OCI-LY1 (cell line): ENCODE measurements at regions not wholly inside any gene's neighbourhood (a gene's known extent, or its start where the extent isn't known, plus 50 kb on each side); places are given as distances from the start of the nearest gene placed in this dataset.

ENCODE experiments used
- H2AFZ ChIP-seq: fragments of 200-600 bp; sonication (generic), shearing (Covaris generic); 2 replicates; pipeline ENCODE4 v1.6.0; 2014; ENCODE audit warnings: antibody characterized with exemption, mild to moderate bottlenecking, low read length
- H3F3A ChIP-seq: fragments of 200-600 bp; sonication (generic), shearing (Covaris generic); 2 replicates; pipeline ENCODE4 v1.6.0; 2014; ENCODE audit warnings: mild to moderate bottlenecking, antibody characterized with exemption, low read length, moderate library complexity; ENCODE audit not compliant: insufficient read depth
- H3K27ac ChIP-seq: fragments of 200-600 bp; sonication (generic); 2 replicates; pipeline ENCODE4 v1.5.1; 2014; ENCODE audit warnings: low read length, mixed run types, mild to moderate bottlenecking, low read depth; ENCODE audit not compliant: poor library complexity, severe bottlenecking
- H3K27me3 ChIP-seq: fragments of 200-600 bp; sonication (generic); 2 replicates; pipeline ENCODE4 v1.6.0; 2014; ENCODE audit warnings: antibody characterized with exemption, mild to moderate bottlenecking, low read length, moderate library complexity; ENCODE audit not compliant: insufficient read depth
- H3K36me3 ChIP-seq: fragments of 200-600 bp; sonication (generic); 2 replicates; pipeline ENCODE4 v1.6.1; 2014; ENCODE audit warnings: mild to moderate bottlenecking, antibody characterized with exemption, low read length, moderate library complexity, mixed read lengths; ENCODE audit not compliant: insufficient read depth
- H3K4me1 ChIP-seq: fragments of 200-600 bp; sonication (generic); 2 replicates; pipeline ENCODE4 v1.5.1; 2014; ENCODE audit warnings: mild to moderate bottlenecking, low read length, moderate library complexity; ENCODE audit not compliant: insufficient read depth, severe bottlenecking
- H3K4me2 ChIP-seq: fragments of 200-600 bp; sonication (generic), shearing (Covaris generic); 2 replicates; pipeline ENCODE4 v1.6.1; 2014; ENCODE audit warnings: low read length
- H3K4me3 ChIP-seq: fragments of 200-600 bp; sonication (generic); 2 replicates; pipeline ENCODE4 v1.5.1; 2014; ENCODE audit warnings: low read length, low read depth, mild to moderate bottlenecking, mixed read lengths; ENCODE audit not compliant: poor library complexity, severe bottlenecking
- H3K79me2 ChIP-seq: fragments of 200-600 bp; shearing (Covaris generic); 2 replicates; pipeline ENCODE4 v1.6.1; 2016; ENCODE audit warnings: mixed run types, low read length, mixed read lengths; ENCODE audit not compliant: insufficient read depth
- H3K9ac ChIP-seq: fragments of 200-600 bp; sonication (generic), shearing (Covaris generic); 2 replicates; pipeline ENCODE4 v1.6.1; 2014; ENCODE audit warnings: mild to moderate bottlenecking, low read length, mixed read lengths
- H3K9me2 ChIP-seq: fragments of 200-600 bp; sonication (generic), shearing (Covaris generic); 2 replicates; pipeline ENCODE4 v1.6.1; 2014; ENCODE audit warnings: low read depth, mild to moderate bottlenecking, low read length, mixed read lengths
- H3K9me3 ChIP-seq: fragments of 200-600 bp; shearing (Covaris generic); 2 replicates; pipeline ENCODE4 v1.6.1; 2014; ENCODE audit warnings: low read length, mixed read lengths
- H4K20me1 ChIP-seq: fragments of 200-600 bp; sonication (generic), shearing (Covaris generic); 2 replicates; pipeline ENCODE4 v1.6.0; 2016; ENCODE audit warnings: mild to moderate bottlenecking, low read length; ENCODE audit not compliant: insufficient read depth
- EZH2 ChIP-seq: fragments of 200-600 bp; sonication (generic), shearing (Covaris generic); IDR thresholded peaks from 2 replicates; pipeline ENCODE4 v1.8.0; 2017; ENCODE audit warnings: borderline replicate concordance, mixed run types, mild to moderate bottlenecking, antibody characterized with exemption, low read length, moderate library complexity, mixed read lengths
- TF ChIP-seq, protein P1 (sequence below): fragments of 200-600 bp; sonication (generic), shearing (Covaris generic); IDR thresholded peaks from 2 replicates; pipeline ENCODE4 v1.5.1; 2017; ENCODE audit warnings: mild to moderate bottlenecking, antibody characterized with exemption, low read length, moderate library complexity, mixed read lengths

DNA sequence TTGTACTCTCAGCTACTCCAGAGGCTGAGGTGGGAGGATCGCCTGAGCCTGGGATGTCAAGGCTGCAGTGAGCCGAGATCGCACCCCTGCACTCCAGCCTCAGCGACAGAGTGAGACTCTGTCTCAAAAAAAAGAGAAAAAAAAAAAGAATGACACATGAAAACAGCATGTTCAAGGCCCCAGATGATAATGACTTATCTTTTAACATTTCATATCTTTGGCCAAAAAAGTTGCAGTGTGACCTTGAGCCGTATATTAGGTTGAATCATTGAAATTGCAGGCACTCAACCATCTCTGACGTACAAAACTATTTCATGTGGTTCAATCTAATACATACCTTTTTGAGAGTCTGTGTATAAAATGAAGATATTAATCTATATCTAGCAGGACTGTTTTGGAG, 79.1 kb upstream of the CPEB4 start:
- Histone ChIP-seq H3K27me3 (no peaks in the 10 kb centered on the region), H3K4me1 (peaks cover 9% of the 10 kb centered on the region), H3F3A (no peaks in the 10 kb centered on the region), H3K4me2 (no peak overlapping the region), H3K9ac (no peak overlapping the region), H2AFZ (no peak overlapping the region), H3K27ac (no peak overlapping the region), H3K9me2 (no peaks in the 10 kb centered on the region), H3K36me3 (no peaks in the 10 kb centered on the region; the same call in 1 of the 2 replicates), H3K4me3 (no peak overlapping the region), H3K79me2 (no peaks in the 10 kb centered on the region), H3K9me3 (peaks cover 6% of the 10 kb centered on the region; the same call in 1 of the 2 replicates), H4K20me1 (no peaks in the 10 kb centered on the region)
- TF ChIP-seq EZH2, result no peak
- TF ChIP-seq, protein P1, sequence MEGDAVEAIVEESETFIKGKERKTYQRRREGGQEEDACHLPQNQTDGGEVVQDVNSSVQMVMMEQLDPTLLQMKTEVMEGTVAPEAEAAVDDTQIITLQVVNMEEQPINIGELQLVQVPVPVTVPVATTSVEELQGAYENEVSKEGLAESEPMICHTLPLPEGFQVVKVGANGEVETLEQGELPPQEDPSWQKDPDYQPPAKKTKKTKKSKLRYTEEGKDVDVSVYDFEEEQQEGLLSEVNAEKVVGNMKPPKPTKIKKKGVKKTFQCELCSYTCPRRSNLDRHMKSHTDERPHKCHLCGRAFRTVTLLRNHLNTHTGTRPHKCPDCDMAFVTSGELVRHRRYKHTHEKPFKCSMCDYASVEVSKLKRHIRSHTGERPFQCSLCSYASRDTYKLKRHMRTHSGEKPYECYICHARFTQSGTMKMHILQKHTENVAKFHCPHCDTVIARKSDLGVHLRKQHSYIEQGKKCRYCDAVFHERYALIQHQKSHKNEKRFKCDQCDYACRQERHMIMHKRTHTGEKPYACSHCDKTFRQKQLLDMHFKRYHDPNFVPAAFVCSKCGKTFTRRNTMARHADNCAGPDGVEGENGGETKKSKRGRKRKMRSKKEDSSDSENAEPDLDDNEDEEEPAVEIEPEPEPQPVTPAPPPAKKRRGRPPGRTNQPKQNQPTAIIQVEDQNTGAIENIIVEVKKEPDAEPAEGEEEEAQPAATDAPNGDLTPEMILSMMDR, result no peak

GRCh38 chr5:173812811-173813550, 75.2 kb upstream of the CPEB4 start:
- no peak overlapping the region for H3K9ac ChIP-seq
- H3K9me2 ChIP-seq, result no peaks in the 10 kb centered on the region
- H3K27ac ChIP-seq, result no peak overlapping the region
- H3K79me2 ChIP-seq, result no peaks in the 10 kb centered on the region
- H3K36me3 ChIP-seq, result no peaks in the 10 kb centered on the region; the same call in 1 of the 2 replicates
- no peaks in the 10 kb centered on the region for H3K9me3 ChIP-seq
- no peak overlapping the region for H3K4me2 ChIP-seq
- peaks cover 49% of the 10 kb centered on the region for H3K4me1 ChIP-seq
- TF ChIP-seq, protein P1, result no peak
- no peak for TF ChIP-seq EZH2
- H4K20me1 ChIP-seq, result no peaks in the 10 kb centered on the region
- H2AFZ ChIP-seq, result no peak overlapping the region
- H3F3A ChIP-seq, result no peaks in the 10 kb centered on the region
- H3K4me3 ChIP-seq, result no peak overlapping the region
- no peaks in the 10 kb centered on the region for H3K27me3 ChIP-seq

DNA sequence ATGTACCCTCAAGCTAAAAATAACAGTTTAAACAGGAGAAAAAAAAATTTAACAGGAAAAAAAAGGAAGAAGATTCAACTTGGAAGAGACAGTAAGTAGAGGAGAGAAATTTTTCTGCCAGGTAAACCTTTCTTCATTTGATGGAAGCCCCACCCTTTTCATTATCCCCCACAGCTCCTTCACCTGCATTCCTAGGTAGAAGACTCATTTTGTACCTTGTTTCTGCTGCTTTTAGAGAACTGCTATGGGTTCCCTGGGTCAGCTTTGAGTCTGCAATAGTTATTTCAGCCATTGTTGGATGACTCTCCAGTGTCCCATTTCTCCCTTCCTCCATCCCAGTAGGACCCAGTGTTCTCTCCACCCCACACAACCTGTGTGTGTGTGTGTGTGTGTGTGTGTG, 74.1 kb upstream of the CPEB4 start:
- Histone ChIP-seq H3K27me3 (no peaks in the 10 kb centered on the region), H3K9ac (no peak overlapping the region), H3K9me3 (peaks cover under 1% of the 10 kb centered on the region; the same call in 1 of the 2 replicates), H2AFZ (no peak overlapping the region), H3K4me1 (peaks cover 54% of the 10 kb centered on the region), H3F3A (no peaks in the 10 kb centered on the region), H4K20me1 (no peaks in the 10 kb centered on the region), H3K4me2 (no peak overlapping the region), H3K79me2 (no peaks in the 10 kb centered on the region), H3K9me2 (no peaks in the 10 kb centered on the region), H3K4me3 (no peak overlapping the region), H3K36me3 (no peaks in the 10 kb centered on the region; the same call in 1 of the 2 replicates), H3K27ac (peak overlapping the region; percentile 9)
- no peak for TF ChIP-seq EZH2
- TF ChIP-seq, protein P1, result no peak
